ENCODE measurements at regions not wholly inside any gene's neighbourhood (a gene's known extent, or its start where the extent isn't known, plus 50 kb on each side); places are given as distances from the start of the nearest gene placed in this dataset.

- TF ChIP-seq, protein P1, sequence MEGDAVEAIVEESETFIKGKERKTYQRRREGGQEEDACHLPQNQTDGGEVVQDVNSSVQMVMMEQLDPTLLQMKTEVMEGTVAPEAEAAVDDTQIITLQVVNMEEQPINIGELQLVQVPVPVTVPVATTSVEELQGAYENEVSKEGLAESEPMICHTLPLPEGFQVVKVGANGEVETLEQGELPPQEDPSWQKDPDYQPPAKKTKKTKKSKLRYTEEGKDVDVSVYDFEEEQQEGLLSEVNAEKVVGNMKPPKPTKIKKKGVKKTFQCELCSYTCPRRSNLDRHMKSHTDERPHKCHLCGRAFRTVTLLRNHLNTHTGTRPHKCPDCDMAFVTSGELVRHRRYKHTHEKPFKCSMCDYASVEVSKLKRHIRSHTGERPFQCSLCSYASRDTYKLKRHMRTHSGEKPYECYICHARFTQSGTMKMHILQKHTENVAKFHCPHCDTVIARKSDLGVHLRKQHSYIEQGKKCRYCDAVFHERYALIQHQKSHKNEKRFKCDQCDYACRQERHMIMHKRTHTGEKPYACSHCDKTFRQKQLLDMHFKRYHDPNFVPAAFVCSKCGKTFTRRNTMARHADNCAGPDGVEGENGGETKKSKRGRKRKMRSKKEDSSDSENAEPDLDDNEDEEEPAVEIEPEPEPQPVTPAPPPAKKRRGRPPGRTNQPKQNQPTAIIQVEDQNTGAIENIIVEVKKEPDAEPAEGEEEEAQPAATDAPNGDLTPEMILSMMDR (IDR thresholded peaks at IDR 0.05; ENCODE audit: poor library complexity, severe bottlenecking), result no peak
- no peak overlapping the region for H3K4me3 ChIP-seq (ENCODE audit: severe bottlenecking)
- no peaks in the 10 kb centered on the region for H3K4me1 ChIP-seq (ENCODE audit: insufficient read depth, poor library complexity, severe bottlenecking)
- peaks cover 4% of the 10 kb centered on the region for H3K27me3 ChIP-seq (ENCODE audit: insufficient read depth, poor library complexity, severe bottlenecking)
- H3K27ac ChIP-seq (ENCODE audit: poor library complexity, severe bottlenecking), result no peak overlapping the region
- ATAC-seq (ENCODE audit: low read depth), result no peak
- no peaks in the 10 kb centered on the region for H3K36me3 ChIP-seq (ENCODE audit: low read depth)
- no peaks in the 10 kb centered on the region for H3K9me3 ChIP-seq (ENCODE audit: severe bottlenecking)
- DNase-seq (ENCODE audit: low spot score), result no peak
These were observed 183.6 kb upstream of the GRIP1 start for GRCh38 chr12:66862356-66862985.

- no peak overlapping the region for H3K27ac ChIP-seq (ENCODE audit: poor library complexity, severe bottlenecking)
- H3K4me3 ChIP-seq (ENCODE audit: severe bottlenecking), result no peak overlapping the region
- no peaks in the 10 kb centered on the region for H3K36me3 ChIP-seq (ENCODE audit: low read depth)
- peaks cover 4% of the 10 kb centered on the region for H3K27me3 ChIP-seq (ENCODE audit: insufficient read depth, poor library complexity, severe bottlenecking)
- ATAC-seq (ENCODE audit: low read depth) (no peak), DNase-seq (ENCODE audit: low spot score) (no peak)
- H3K4me1 ChIP-seq (ENCODE audit: insufficient read depth, poor library complexity, severe bottlenecking), result no peaks in the 10 kb centered on the region
- TF ChIP-seq, protein P1 (IDR thresholded peaks at IDR 0.05; ENCODE audit: poor library complexity, severe bottlenecking), result no peak
- no peaks in the 10 kb centered on the region for H3K9me3 ChIP-seq (ENCODE audit: severe bottlenecking)
These were observed 184.4 kb upstream of the GRIP1 start for GRCh38 chr12:66863276-66863675.

GRCh38 chr12:66877925-66878324 lies 199.0 kb upstream of the GRIP1 start:
- H3K36me3 ChIP-seq (ENCODE audit: low read depth), result no peaks in the 10 kb centered on the region
- ATAC-seq (ENCODE audit: low read depth) (no peak), DNase-seq (ENCODE audit: low spot score) (no peak)
- H3K27ac ChIP-seq (ENCODE audit: poor library complexity, severe bottlenecking), result no peak overlapping the region
- no peaks in the 10 kb centered on the region for H3K9me3 ChIP-seq (ENCODE audit: severe bottlenecking)
- no peak overlapping the region for H3K4me3 ChIP-seq (ENCODE audit: severe bottlenecking)
- no peaks in the 10 kb centered on the region for H3K4me1 ChIP-seq (ENCODE audit: insufficient read depth, poor library complexity, severe bottlenecking)
- H3K27me3 ChIP-seq (ENCODE audit: insufficient read depth, poor library complexity, severe bottlenecking), result peaks cover 3% of the 10 kb centered on the region
- TF ChIP-seq, protein P1 (IDR thresholded peaks at IDR 0.05; ENCODE audit: poor library complexity, severe bottlenecking), result no peak

DNA sequence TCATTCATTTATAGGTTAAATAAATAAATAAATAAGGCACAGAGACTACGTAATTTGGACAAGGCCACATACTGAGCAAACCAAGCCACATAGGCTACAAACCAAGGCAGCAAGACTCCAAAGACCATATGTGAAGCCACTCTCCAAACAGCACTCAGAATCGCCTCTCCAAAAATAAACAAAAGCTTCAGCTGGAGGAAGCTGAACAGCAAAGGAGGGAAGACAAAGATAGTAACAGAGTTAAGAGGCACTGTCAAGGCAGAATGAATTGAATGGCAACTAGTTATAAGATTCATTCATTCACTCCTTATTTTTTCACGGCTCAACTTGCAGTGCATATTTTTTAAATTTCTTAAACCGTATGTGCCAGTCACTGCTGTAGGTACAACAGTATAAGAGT lies 200.5 kb upstream of the GRIP1 start:
- Histone ChIP-seq H3K27me3 (ENCODE audit: insufficient read depth, poor library complexity, severe bottlenecking) (peaks cover 3% of the 10 kb centered on the region), H3K27ac (ENCODE audit: poor library complexity, severe bottlenecking) (no peak overlapping the region), H3K9me3 (ENCODE audit: severe bottlenecking) (no peaks in the 10 kb centered on the region), H3K4me3 (ENCODE audit: severe bottlenecking) (no peak overlapping the region), H3K4me1 (ENCODE audit: insufficient read depth, poor library complexity, severe bottlenecking) (no peaks in the 10 kb centered on the region), H3K36me3 (ENCODE audit: low read depth) (no peaks in the 10 kb centered on the region)
- DNase-seq (ENCODE audit: low spot score) (no peak), ATAC-seq (ENCODE audit: low read depth) (no peak)
- TF ChIP-seq, protein P1 (IDR thresholded peaks at IDR 0.05; ENCODE audit: poor library complexity, severe bottlenecking), result no peak

DNA sequence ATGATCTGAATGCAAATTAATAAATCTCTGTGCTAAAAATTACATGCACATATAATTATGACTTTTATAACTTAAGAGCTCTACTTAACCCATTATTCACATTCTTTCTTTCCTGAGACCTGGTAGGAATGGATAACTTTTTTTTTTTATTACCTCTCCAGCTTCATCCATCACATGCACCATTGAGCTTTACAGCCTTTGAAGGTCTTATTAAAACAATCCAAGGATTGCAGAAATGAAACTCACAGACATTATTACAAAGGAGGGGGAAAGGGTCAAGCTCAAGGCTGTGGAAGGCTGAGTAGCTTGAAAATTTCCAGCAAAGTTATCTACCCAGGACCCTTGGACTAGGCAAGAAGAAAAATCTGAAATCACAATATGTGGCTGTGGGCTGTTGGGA lies 202.5 kb upstream of the GRIP1 start:
- Histone ChIP-seq H3K27ac (ENCODE audit: poor library complexity, severe bottlenecking) (no peak overlapping the region), H3K4me3 (ENCODE audit: severe bottlenecking) (no peak overlapping the region), H3K4me1 (ENCODE audit: insufficient read depth, poor library complexity, severe bottlenecking) (no peaks in the 10 kb centered on the region), H3K36me3 (ENCODE audit: low read depth) (no peaks in the 10 kb centered on the region), H3K27me3 (ENCODE audit: insufficient read depth, poor library complexity, severe bottlenecking) (peaks cover 3% of the 10 kb centered on the region), H3K9me3 (ENCODE audit: severe bottlenecking) (no peaks in the 10 kb centered on the region)
- TF ChIP-seq, protein P1 (IDR thresholded peaks at IDR 0.05; ENCODE audit: poor library complexity, severe bottlenecking), result no peak
- no peak for ATAC-seq (ENCODE audit: low read depth)
- DNase-seq (ENCODE audit: low spot score), result no peak
